IMR-90 (cell line): ENCODE measurements at regions not wholly inside any gene's neighbourhood (a gene's known extent, or its start where the extent isn't known, plus 50 kb on each side); places are given as distances from the start of the nearest gene placed in this dataset.

Experiments
- ATAC-seq: fragments of 200-7000 bp; cut with Tn5 transposase; 2 replicates; pipeline ENCODE4 v1.9.1; 2020; ENCODE audit warnings: low read depth, mild to moderate bottlenecking, moderate library complexity
- BruUV-seq: library from RNA; stranded (reverse); fragments of 400-500 nt; replicated peaks from 2 replicates; lab custom pipeline; 2021; lab: Mats Ljungman, UMichigan
- CTCF ChIA-PET: fragments of 300-600 bp; formaldehyde crosslinking; extraction: SDS; loops from one replicate; lab custom pipeline; 2021; ENCODE audit warnings: antibody characterized with exemption; lab: Yijun Ruan, JAX
- POLR2A ChIA-PET: fragments of 300-600 bp; sonication (Branson Sonifier 250); formaldehyde crosslinking; loops from one replicate; lab custom pipeline; 2022; ENCODE audit warnings: antibody characterized with exemption; ENCODE audit not compliant: unreplicated experiment; lab: Charles Lee
- DNase-seq: peaks from one replicate; pipeline ENCODE4 v3.0.0; 2013
- H2AFZ ChIP-seq: replicated peaks from 2 replicates; pipeline ENCODE3; 2013; ENCODE audit warnings: low read length, mild to moderate bottlenecking; ENCODE audit not compliant: poor library complexity
- H2AK5ac ChIP-seq: 2 replicates; pipeline ENCODE4 v1.6.1; 2013; ENCODE audit warnings: low read depth, low read length, inconsistent platforms
- H2AK9ac ChIP-seq: replicated peaks from 2 replicates; pipeline ENCODE3; 2013; ENCODE audit warnings: mild to moderate bottlenecking, low read depth, low read length, moderate library complexity; ENCODE audit not compliant: poor library complexity
- H2BK120ac ChIP-seq: 2 replicates; pipeline ENCODE4 v1.6.1; 2013; ENCODE audit warnings: low read depth, low read length, inconsistent platforms
- H2BK15ac ChIP-seq: 3 replicates; pipeline ENCODE4 v1.6.1; 2013; ENCODE audit warnings: low read depth, low read length, inconsistent platforms
- H2BK20ac ChIP-seq: 2 replicates; pipeline ENCODE4 v1.6.1; 2013; ENCODE audit warnings: low read depth, mild to moderate bottlenecking, inconsistent platforms, low read length, moderate library complexity
- H2BK5ac ChIP-seq: 2 replicates; pipeline ENCODE4 v1.6.1; 2013; ENCODE audit warnings: mild to moderate bottlenecking, low read depth, low read length, inconsistent platforms; ENCODE audit not compliant: poor library complexity, severe bottlenecking
- H3K14ac ChIP-seq: replicated peaks from 2 replicates; pipeline ENCODE4 v1.6.1; 2013; ENCODE audit warnings: low read depth, low read length, inconsistent platforms
- H3K18ac ChIP-seq: 2 replicates; pipeline ENCODE4 v1.6.1; 2013; ENCODE audit warnings: low read depth, low read length, control low read depth
- H3K23ac ChIP-seq: 2 replicates; pipeline ENCODE4 v1.6.1; 2013; ENCODE audit warnings: low read depth, low read length, inconsistent platforms
- H3K27ac ChIP-seq: 2 replicates; pipeline ENCODE4 v1.5.1; 2013; ENCODE audit warnings: mild to moderate bottlenecking, control low read depth, low read length; ENCODE audit not compliant: insufficient read depth
- H3K27me3 ChIP-seq: 2 replicates; pipeline ENCODE4 v1.6.1; 2013; ENCODE audit warnings: low read length; ENCODE audit not compliant: control insufficient read depth, insufficient read depth
- H3K36me3 ChIP-seq: 2 replicates; pipeline ENCODE4 v1.6.1; 2013; ENCODE audit warnings: low read length, mixed read lengths; ENCODE audit not compliant: control insufficient read depth, insufficient read depth
- H3K4ac ChIP-seq: 2 replicates; pipeline ENCODE4 v1.6.1; 2013; ENCODE audit warnings: low read depth, low read length, inconsistent platforms
- H3K4me1 ChIP-seq: 2 replicates; pipeline ENCODE4 v1.6.1; 2013; ENCODE audit warnings: low read length, mixed read lengths; ENCODE audit not compliant: control insufficient read depth, insufficient read depth
- H3K4me2 ChIP-seq: 2 replicates; pipeline ENCODE4 v1.6.1; 2013; ENCODE audit warnings: low read depth, mild to moderate bottlenecking, control low read depth, low read length, moderate library complexity
- H3K4me3 ChIP-seq: 2 replicates; pipeline ENCODE4 v1.5.1; 2013; ENCODE audit warnings: low read depth, mild to moderate bottlenecking, control low read depth, low read length, moderate library complexity; ENCODE audit not compliant: insufficient read depth
- H3K56ac ChIP-seq: 2 replicates; pipeline ENCODE4 v1.6.1; 2013; ENCODE audit warnings: low read length, inconsistent platforms; ENCODE audit not compliant: insufficient read depth; ENCODE audit errors: extremely low read depth
- H3K79me1 ChIP-seq, 2 experiments: 2 replicates each; pipeline ENCODE4 v1.6.1; 2013; ENCODE audit warnings: low read length in 2 of 2, inconsistent platforms in 1 of 2, low read depth in 1 of 2
- H3K9ac ChIP-seq: 2 replicates; pipeline ENCODE4 v1.6.1; 2013; ENCODE audit warnings: low read depth, low read length, control low read depth
- H3K9me1 ChIP-seq: 2 replicates; pipeline ENCODE4 v1.6.1; 2013; ENCODE audit warnings: low read length, inconsistent platforms; ENCODE audit not compliant: insufficient read depth
- H3K9me3 ChIP-seq: 2 replicates; pipeline ENCODE4 v1.6.1; 2013; ENCODE audit warnings: low read length; ENCODE audit not compliant: control insufficient read depth, insufficient read depth
- H4K20me1 ChIP-seq: 2 replicates; pipeline ENCODE4 v1.6.1; 2013; ENCODE audit warnings: low read length, inconsistent platforms; ENCODE audit not compliant: insufficient read depth
- H4K5ac ChIP-seq: 2 replicates; pipeline ENCODE4 v1.6.1; 2013; ENCODE audit warnings: mild to moderate bottlenecking, low read depth, low read length, control low read depth
- H4K8ac ChIP-seq, 2 experiments: 2 replicates each; pipeline ENCODE4 v1.6.1; 2013; ENCODE audit warnings: low read depth in 2 of 2, low read length in 2 of 2, control low read depth in 1 of 2, inconsistent platforms in 1 of 2
- H4K91ac ChIP-seq: 2 replicates; pipeline ENCODE4 v1.6.1; 2013; ENCODE audit warnings: low read depth, low read length, inconsistent platforms; ENCODE audit not compliant: insufficient read depth
- CEBPB ChIP-seq: IDR thresholded peaks from 2 replicates; pipeline ENCODE4 v1.6.1; 2012; ENCODE audit warnings: low read depth, low read length, improper control_type of control experiment
- CHD1 ChIP-seq: IDR thresholded peaks from 2 replicates; pipeline ENCODE4 v1.6.1; 2012; ENCODE audit warnings: low read depth, low read length, improper control_type of control experiment
- MAZ ChIP-seq: IDR thresholded peaks from 2 replicates; pipeline ENCODE4 v1.6.1; 2012; ENCODE audit warnings: low read depth, mild to moderate bottlenecking, low read length, improper control_type of control experiment, moderate library complexity, borderline replicate concordance
- MXI1 ChIP-seq: IDR thresholded peaks from 2 replicates; pipeline ENCODE4 v1.6.1; 2012; ENCODE audit warnings: low read depth, mild to moderate bottlenecking, low read length, moderate library complexity, borderline replicate concordance
- POLR2A ChIP-seq: IDR thresholded peaks from 2 replicates; pipeline ENCODE4 v1.6.1; 2012; ENCODE audit warnings: mild to moderate bottlenecking, low read depth, low read length
- RAD21 ChIP-seq: IDR thresholded peaks from 2 replicates; pipeline ENCODE4 v1.6.1; 2012; ENCODE audit warnings: low read length, improper control_type of control experiment
- RCOR1 ChIP-seq: IDR thresholded peaks from 2 replicates; pipeline ENCODE4 v1.6.1; 2012; ENCODE audit warnings: mild to moderate bottlenecking, low read length, improper control_type of control experiment; ENCODE audit not compliant: insufficient replicate concordance
- RFX5 ChIP-seq: IDR thresholded peaks from 2 replicates; pipeline ENCODE4 v1.8.0; 2012; ENCODE audit warnings: low read depth, mild to moderate bottlenecking, low read length, moderate library complexity
- SMC3 ChIP-seq: fragments of 150-350 bp; IDR thresholded peaks from 2 replicates; pipeline ENCODE4 v1.6.1; 2016; ENCODE audit warnings: low read depth, mild to moderate bottlenecking, antibody characterized with exemption, low read length, moderate library complexity
- WGBS, 2 experiments: methylation state at CpG; one replicate each; pipeline versions ENCODE4 v1.1.5 to v1.1.7; 2013; ENCODE audit warnings: missing lambda C conversion rate in 2 of 2; ENCODE audit not compliant: insufficient read length in 1 of 2; ENCODE audit errors: extremely low coverage in 2 of 2; 5-methylcytosine and 5-hydroxymethylcytosine counted together
- dilution Hi-C: fragments of 300-500 bp; cut with HindIII; formaldehyde crosslinking; loops from one replicate; pipeline ENCODE4 v1.14.3; 2018; ENCODE audit warnings: low sequenced_read_pairs; ENCODE audit not compliant: unreplicated experiment
- in situ Hi-C: fragments of 300-500 bp; cut with MboI; formaldehyde crosslinking; loops from 3 replicates; pipeline ENCODE4 v1.14.3; 2019; ENCODE audit warnings: low sequenced_read_pairs, inconsistent platforms, mixed read lengths
- intact Hi-C: fragments of 100-400 bp; cut with micrococcal nuclease; formaldehyde crosslinking; loops from 2 replicates; pipeline ENCODE4 v1.10.0; 2022
- TF ChIP-seq, protein P1 (sequence below): conservative IDR thresholded peaks from 2 replicates; pipeline ENCODE4 v1.5.1; 2012; ENCODE audit warnings: mild to moderate bottlenecking, low read depth, low read length, improper control_type of control experiment
- TF ChIP-seq, protein P2 (sequence below): fragments of 150-350 bp; IDR thresholded peaks from 2 replicates; pipeline ENCODE4 v1.6.1; 2016; ENCODE audit warnings: low read depth, mild to moderate bottlenecking, low read length, moderate library complexity, borderline replicate concordance
- TF ChIP-seq, protein P3 (sequence below): fragments of 150-350 bp; IDR thresholded peaks from 2 replicates; pipeline ENCODE4 v1.6.1; 2017; ENCODE audit warnings: mild to moderate bottlenecking, antibody characterized with exemption, low read length, low read depth

DNA sequence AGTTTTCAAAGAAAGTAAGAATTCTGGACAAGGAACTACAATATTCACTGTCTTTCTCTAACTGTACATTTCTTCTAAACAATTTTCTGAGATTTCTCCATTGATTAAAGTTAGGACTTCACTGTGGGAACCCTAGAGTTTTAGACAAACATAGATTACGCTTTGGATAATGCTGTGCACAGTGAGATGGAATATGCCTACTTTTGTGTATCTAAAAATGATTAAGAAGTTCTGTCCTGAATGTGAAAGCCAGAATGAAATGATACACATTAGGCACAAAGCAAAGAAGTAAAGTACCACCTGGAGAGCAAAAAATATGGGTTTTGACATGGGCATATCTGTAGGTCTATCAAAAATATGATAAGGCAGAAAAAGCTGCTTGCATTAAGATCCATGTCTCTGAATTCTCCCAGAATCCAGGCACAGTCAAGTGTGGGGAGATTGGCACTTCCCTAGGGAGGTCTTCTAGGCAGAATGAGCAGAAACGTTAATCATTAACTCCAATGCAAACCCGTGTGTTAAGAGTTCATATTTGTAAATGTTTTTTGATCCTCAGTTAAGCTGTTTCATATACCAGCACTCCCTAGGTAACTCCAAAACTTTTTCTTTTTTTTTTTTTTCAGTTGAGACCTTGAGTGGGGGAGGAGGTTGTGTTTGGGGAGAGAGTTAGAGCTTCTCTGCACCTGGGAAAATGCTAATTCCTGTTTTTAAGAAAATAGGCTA, 467.1 kb downstream of the LMO4 start (continued):
- TF ChIP-seq, protein P1, sequence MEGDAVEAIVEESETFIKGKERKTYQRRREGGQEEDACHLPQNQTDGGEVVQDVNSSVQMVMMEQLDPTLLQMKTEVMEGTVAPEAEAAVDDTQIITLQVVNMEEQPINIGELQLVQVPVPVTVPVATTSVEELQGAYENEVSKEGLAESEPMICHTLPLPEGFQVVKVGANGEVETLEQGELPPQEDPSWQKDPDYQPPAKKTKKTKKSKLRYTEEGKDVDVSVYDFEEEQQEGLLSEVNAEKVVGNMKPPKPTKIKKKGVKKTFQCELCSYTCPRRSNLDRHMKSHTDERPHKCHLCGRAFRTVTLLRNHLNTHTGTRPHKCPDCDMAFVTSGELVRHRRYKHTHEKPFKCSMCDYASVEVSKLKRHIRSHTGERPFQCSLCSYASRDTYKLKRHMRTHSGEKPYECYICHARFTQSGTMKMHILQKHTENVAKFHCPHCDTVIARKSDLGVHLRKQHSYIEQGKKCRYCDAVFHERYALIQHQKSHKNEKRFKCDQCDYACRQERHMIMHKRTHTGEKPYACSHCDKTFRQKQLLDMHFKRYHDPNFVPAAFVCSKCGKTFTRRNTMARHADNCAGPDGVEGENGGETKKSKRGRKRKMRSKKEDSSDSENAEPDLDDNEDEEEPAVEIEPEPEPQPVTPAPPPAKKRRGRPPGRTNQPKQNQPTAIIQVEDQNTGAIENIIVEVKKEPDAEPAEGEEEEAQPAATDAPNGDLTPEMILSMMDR, result no peak

DNA sequence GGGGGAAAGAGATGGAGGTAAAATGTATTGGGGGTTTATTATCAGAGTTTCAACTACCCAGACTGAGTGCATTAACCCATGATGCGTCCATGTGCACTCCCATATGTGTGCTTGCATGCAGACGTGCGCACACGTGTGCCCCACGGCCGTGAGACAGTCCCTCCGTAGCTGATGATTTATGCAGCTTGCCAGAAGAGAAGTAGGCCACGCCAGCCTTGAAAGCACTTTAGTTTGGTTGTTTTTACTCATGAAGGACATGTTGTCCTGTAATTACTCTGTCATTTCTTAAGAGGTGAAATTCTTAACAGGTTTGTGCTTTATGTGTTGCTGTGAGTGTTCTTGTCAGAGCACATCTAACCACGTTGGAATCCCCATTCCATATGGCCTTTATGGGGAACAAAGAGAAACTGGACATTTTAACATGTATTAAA, 467.8 kb downstream of the LMO4 start:
- POLR2A ChIA-PET, result no interaction called here
- dilution Hi-C loops, result no loop called here
- 0 out of 2 replicates have a peak overlapping the region, but pooled peaks have one; percentile 19 for H3K14ac ChIP-seq
- TF ChIP-seq, protein P2, sequence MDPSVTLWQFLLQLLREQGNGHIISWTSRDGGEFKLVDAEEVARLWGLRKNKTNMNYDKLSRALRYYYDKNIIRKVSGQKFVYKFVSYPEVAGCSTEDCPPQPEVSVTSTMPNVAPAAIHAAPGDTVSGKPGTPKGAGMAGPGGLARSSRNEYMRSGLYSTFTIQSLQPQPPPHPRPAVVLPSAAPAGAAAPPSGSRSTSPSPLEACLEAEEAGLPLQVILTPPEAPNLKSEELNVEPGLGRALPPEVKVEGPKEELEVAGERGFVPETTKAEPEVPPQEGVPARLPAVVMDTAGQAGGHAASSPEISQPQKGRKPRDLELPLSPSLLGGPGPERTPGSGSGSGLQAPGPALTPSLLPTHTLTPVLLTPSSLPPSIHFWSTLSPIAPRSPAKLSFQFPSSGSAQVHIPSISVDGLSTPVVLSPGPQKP, result no peak
- TF ChIP-seq, protein P3, sequence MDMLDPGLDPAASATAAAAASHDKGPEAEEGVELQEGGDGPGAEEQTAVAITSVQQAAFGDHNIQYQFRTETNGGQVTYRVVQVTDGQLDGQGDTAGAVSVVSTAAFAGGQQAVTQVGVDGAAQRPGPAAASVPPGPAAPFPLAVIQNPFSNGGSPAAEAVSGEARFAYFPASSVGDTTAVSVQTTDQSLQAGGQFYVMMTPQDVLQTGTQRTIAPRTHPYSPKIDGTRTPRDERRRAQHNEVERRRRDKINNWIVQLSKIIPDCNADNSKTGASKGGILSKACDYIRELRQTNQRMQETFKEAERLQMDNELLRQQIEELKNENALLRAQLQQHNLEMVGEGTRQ, result no peak
- TF ChIP-seq CHD1 (no peak), MAZ (no peak), SMC3 (no peak), CEBPB (no peak), RCOR1 (no peak), POLR2A (no peak), MXI1 (no peak), RAD21 (no peak), RFX5 (no peak)

More for the DNA sequence above, 467.8 kb downstream of the LMO4 start:
- H4K91ac ChIP-seq, result no peak overlapping the region
- H3K4me1 ChIP-seq, result peaks cover 10% of the 10 kb centered on the region
- 0 out of 2 replicates have a peak overlapping the region, but pooled peaks have one; percentile 10 for H2AK5ac ChIP-seq
- H3K9ac ChIP-seq, result no peak overlapping the region
- WGBS, 2 experiments, result no CpG with 5 or more reads among the region's 9 CpGs
- H3K79me1 ChIP-seq, result 0 out of 4 replicates have a peak, but pooled peaks cover 0 to 3% of the 10 kb centered on the region in 2 experiments
- no peak overlapping the region for H2BK15ac ChIP-seq
- no peak overlapping the region for H3K56ac ChIP-seq
- H3K23ac ChIP-seq, result no peak overlapping the region
- H2AFZ ChIP-seq, result no peak overlapping the region
- H3K4me2 ChIP-seq, result no peak overlapping the region
- H3K18ac ChIP-seq, result no peak overlapping the region; the same call in 1 of the 2 replicates
- H3K4me3 ChIP-seq, result no peak overlapping the region
- ATAC-seq (no peak), DNase-seq (no peak)
- H2AK9ac ChIP-seq, result no peak overlapping the region
- H3K27me3 ChIP-seq, result no peaks in the 10 kb centered on the region
- peaks cover 6% of the 10 kb centered on the region for H3K9me1 ChIP-seq
- H3K4ac ChIP-seq, result peak overlapping the region; percentile 25; the same call in 1 of the 2 replicates
- peak overlapping the region; percentile 50 for H2BK5ac ChIP-seq
- no peak overlapping the region for H3K27ac ChIP-seq
- intact Hi-C loops, result no loop called here
- no peak overlapping the region for H4K5ac ChIP-seq
- no peaks in the 10 kb centered on the region for H3K9me3 ChIP-seq
- CTCF ChIA-PET, result interaction anchor here (0.6 kb wide), 1 partner anchor 228 kb away, joined by 3 read pairs; no protein-coding TSS in a partner anchor
- in situ Hi-C loops, result no loop called here
- no peak overlapping the region for H2BK20ac ChIP-seq
- H2BK120ac ChIP-seq, result 0 out of 2 replicates have a peak overlapping the region, but pooled peaks have one; percentile 11
- BruUV-seq, result no TSS peak
- H4K20me1 ChIP-seq, result no peaks in the 10 kb centered on the region
- no peaks in the 10 kb centered on the region for H3K36me3 ChIP-seq
- peak overlapping the region in 1 of 2 experiments; percentile 14; a peak in 1 of 4 replicates for H4K8ac ChIP-seq
